ENCODE measurements at regions not wholly inside any gene's neighbourhood (a gene's known extent, or its start where the extent isn't known, plus 50 kb on each side); places are given as distances from the start of the nearest gene placed in this dataset.

GRCh38 chr3:168498194-168498593, 402.5 kb upstream of the GOLIM4 start:
- ATAC-seq, result no peak

GRCh38 chr3:168497741-168498140, 402.0 kb upstream of the GOLIM4 start:
- ATAC-seq, result no peak

GRCh38 chr3:168497183-168497582, 401.5 kb upstream of the GOLIM4 start:
- no peak for ATAC-seq

DNA sequence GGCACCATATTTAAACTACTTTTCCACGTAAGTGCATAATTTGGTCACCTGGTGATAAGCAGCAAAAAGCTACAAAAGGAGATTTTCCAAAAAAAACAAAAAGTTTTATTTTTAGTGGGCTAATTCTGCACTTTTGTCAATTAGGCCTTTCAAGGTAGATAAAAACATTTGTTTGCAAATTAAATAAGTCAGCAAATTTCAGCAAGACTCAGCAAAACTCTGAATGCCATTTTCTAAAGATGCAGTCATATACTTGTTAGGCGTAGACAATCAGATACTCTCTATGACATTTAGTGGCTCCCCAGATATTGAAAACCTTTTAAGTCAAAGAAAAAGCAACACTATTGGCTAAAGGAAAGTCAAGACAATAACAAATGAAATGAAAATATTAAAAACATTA, 400.2 kb upstream of the GOLIM4 start:
- no peak for ATAC-seq

DNA sequence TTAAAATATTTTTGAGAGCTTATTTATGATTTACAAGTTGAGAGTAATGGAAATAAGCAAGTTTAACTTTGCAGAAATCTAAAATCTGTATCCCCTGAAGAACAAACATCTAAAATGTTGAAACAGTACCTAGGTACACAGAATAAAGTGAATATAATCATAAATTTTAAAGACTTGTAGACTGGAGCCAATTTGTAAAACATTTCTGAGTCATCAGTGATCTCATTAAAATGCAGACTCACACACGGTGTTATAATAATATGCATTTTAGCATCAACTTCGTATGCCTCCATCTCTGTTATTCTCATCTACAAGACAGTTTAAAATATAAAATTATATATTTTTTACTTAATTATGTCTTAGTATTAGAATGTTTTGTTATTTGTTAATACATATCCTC, 399.5 kb upstream of the GOLIM4 start:
- ATAC-seq, result no peak

DNA sequence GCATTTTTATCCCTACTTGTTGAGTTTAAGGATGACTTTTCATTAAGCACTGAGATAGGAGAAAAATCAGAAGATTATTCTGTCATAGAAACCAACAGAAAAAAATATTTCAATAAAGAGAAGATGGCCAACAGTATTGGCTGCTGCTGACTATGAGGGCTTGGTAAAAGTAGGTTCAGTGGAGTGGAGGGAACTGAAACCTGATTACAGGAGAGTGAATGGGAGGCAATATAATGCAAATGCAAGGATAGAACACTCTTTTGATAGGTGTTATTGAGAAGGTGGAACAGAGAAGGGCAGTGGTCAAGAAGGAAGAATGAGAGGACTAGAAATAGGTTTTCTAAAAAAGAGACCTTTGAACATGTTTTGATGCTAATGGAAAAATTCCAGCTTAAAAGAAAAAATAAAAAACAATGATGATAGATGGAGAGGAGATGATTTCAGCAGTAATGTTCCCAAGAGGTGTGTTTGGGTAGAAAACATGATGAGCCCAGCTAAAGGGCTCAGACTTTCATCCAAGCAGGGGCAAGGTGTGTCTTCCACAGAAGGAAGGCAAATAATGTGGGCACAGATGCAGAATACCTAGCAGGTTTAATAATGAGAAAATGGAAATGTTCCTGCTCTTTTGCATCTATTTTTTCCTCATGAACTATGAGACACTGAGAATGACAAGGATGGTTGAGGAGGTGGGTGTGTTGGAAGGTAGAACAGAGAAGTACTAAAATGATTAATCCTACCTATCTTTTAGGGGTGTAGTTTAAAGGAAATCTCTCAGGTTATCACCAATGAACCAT, 397.9 kb upstream of the GOLIM4 start:
- ATAC-seq, result no peak

- ATAC-seq, result no peak
These were observed 395.3 kb upstream of the GOLIM4 start for GRCh38 chr3:168490981-168491380.

DNA sequence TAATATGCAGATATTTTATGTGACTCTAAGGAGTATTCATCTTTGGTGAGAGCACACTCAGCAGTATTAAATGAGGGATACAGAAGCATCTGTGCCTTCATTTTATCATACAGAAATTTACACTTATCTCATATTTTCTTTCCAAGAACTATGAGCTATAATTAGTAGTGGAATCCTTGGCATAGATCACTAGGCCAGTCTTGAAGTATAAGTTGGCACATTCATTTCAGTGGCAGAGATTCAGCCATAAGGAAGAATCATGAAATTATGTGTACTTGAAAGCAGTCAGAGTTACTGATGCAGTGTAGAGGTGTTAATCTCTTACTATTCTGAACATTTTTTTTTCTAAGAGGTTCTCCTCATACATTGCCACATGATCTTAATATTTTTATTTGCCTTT, 393.6 kb upstream of the GOLIM4 start:
- no peak for ATAC-seq

DNA sequence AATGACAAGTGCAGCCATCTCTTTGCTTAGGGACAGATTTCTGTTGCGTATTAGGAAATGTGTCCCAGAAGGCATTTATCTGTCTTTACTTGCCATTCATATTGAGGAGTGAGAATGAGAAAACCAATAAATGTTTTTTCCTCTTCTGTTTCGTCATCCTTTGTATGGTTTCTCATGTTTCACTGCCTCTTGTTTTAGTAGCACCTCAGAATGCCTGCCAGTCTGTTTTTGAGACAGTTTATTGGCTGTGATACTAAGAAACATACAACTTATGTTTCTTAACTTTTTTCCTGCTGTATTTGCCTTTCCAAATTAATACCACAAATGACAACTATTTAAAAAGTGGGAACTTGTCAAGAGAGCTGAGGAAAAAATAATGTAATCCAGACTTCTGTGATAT, 390.2 kb upstream of the GOLIM4 start:
- no peak for ATAC-seq

- ATAC-seq, result no peak
These were observed 380.7 kb upstream of the GOLIM4 start for GRCh38 chr3:168476360-168476980.

DNA sequence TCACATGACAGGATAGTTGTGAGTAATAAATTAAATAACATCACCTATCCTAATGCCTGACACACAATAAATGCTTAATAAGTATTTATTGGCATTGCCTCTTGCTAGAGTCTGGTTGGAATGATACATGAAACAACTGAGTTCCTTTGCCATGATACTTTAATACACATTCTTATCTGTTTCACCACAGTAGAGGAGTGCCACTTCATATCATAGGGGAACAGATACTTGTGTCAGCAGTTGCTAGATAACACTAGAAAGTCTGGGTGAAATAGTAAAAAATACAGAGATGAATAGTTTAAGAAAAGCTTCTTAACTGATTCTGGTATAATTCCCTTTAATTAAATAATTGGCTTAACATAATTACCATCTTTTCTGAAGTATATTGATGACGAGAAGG, 380.0 kb upstream of the GOLIM4 start:
- ATAC-seq, result no peak

DNA sequence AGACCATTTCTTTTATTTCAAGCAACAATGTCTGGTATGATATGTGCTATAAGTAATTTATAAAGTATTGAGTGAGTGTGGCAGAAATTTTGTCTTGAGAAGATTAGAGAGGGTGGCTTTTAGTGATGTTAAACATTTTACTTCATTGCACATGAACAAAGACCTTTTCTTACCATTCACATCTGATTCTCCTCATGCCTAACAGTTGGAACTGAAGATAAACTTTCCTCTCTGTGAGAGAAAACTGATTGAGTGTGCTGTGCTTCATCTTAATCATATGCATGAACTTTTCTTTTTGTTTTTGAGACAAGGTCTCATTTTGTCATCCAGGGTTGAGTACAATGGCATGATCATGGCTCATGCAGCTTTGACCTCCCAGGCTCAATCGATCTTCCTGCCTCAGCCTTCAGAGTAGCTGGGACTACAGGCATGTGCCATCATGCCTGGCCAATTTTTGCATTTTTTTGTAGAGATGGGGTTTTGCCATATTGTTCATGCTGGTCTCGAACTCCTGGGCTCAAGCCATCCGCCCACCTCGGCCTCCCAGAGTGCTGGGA, 377.7 kb upstream of the GOLIM4 start:
- ATAC-seq, result no peak

GRCh38 chr3:168472783-168473182, 377.1 kb upstream of the GOLIM4 start:
- ATAC-seq, result no peak

DNA sequence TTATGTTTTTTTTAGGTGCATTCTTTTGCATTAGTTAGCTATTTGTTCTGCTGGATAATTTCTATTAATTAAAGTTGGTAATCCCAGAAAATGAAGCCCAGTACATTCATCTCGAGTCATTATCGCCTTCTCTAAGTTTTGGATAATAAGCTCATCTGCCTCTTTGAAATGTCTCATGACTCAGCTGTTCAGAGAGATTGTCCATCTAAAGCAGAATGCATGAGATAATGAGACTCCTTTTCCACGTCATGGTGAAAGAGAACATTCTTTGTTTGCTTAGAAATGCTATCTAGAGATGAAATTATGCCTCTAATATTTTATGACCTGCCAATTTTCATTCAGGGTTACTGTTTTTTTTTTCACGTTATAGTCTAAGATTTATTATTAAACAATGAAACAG, 374.7 kb upstream of the GOLIM4 start:
- no peak for ATAC-seq

GRCh38 chr3:168469436-168469835, 373.7 kb upstream of the GOLIM4 start:
- no peak for ATAC-seq

DNA sequence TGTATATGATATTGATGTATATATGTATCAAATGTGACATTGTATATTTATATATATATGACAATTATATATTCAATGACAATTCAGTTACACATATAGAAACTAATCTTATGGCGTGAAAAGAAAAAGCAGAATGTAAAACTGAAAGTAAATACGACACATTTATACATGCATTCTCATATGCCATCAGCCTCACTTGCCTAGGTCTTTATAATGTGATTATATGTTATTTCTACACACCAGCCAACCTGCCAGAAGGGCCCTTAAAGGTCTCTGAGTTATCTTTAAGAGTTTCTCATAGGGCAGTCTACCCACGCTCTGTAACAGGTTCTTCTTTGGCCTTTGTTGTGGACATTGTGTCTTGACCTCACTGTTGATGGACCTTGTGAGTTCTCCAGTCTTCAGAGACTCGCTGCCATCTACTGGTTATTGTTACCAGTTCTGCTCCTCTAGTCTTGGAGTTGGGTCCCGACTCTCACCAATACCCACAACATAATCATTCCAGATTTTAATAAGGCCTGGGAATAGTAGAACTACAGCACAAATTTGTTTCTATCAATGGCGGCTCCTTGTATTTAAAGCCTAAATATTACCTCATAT, 371.5 kb upstream of the GOLIM4 start:
- no peak for ATAC-seq

DNA sequence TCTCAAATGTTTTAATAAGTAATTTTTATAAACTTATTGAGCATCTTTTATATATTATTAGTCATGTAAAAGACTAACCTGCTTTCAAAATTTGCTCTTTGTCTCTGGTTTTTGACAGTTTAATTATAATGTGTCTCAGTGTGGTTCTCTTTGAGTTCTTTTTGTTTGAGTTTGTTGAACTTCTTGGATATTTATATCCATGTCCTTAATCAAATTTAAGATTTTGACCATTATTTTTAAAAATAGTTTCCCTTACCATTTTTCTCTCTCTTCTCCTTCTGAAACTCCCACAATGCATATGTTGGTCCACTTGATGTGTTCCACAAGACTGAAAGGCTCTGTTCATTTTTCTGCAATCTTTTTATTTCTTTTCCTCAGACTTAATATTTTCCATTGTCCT, 366.1 kb upstream of the GOLIM4 start:
- no peak for ATAC-seq

GRCh38 chr3:168459226-168459784, 363.6 kb upstream of the GOLIM4 start:
- ATAC-seq, result no peak

DNA sequence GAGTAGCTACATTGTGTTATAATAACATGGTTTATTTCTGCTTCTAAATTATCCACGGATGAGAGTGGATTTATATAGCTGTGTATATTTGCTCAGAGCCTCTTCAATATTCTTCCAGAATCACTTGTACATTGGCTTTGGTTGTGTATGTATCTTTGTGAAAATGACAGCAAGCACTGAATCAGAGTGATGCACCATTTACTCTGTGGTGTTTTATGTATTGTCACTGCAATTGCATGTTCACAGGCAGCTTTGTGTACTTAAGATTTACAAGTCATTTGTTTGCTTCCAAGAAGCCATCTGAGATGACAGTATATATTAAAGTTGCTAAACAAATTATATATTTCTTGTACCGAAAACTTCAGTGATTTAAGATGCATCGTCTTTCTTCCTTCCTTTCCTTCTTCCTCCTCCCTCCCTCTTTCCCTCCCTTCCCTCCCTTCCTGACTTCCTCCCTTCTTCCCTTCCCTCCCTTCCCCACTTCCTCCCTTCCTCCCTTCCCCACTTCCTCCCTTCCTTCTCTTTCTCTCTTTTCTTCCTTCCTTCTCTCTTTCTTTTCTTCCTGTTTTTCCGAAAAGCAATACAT, 362.3 kb upstream of the GOLIM4 start:
- ATAC-seq, result no peak

DNA sequence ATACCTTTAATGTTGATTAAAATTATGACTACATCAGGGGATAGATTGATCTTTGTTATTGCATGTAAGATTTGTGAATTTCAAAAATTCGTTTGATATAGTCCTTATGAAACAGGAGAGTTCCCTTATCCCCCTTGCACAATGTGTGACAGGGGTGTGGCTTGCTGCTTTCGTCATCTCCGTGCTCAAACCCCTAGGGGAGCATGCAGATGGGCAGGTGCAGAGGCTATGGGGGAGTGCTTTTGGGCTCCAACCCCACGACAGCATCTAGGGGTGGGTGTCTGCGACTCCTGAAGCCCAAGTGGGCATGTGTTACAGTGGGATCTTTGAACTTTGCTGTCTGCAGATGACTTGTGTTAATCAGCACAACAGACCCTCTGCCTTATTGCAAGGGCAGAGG, 360.1 kb upstream of the GOLIM4 start:
- no peak for ATAC-seq

GRCh38 chr3:168453623-168454022, 357.9 kb upstream of the GOLIM4 start:
- no peak for ATAC-seq

GRCh38 chr3:168443965-168444364, 348.2 kb upstream of the GOLIM4 start:
- no peak for ATAC-seq

DNA sequence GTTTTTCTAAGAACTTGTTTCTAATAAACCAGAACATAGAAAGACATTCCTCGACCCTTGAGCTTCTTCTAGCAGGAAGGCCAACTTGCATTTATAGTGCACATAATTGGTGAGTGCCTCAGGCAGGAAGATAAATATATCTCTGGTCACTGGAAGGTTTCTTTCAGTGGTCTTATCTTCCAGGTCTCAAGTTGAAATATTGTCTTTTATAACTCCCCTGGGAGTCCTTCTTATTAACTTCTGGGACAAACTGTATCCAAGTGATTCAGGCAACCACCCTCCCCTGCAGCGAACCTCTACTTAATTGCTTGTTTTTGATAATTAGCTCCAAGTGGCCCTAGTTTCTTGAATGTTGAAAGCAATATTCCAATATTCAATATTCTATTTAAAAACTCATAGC, 346.8 kb upstream of the GOLIM4 start:
- no peak for ATAC-seq

All from esophagus mucosa (tissue), 1 donor.